HFFc6 (cell line): ENCODE measurements at regions not wholly inside any gene's neighbourhood (a gene's known extent, or its start where the extent isn't known, plus 50 kb on each side); places are given as distances from the start of the nearest gene placed in this dataset.
A peak's percentile ranks its signal among the peaks of the same experiment; 100 is the strongest.

Experiments
- DNase-seq: peaks from one replicate; pipeline ENCODE4 v3.0.0-alpha.2; 2018
- H3K27ac Mint-ChIP-seq: 2 replicates; pipeline ENCODE4 v1.8.0; 2020; ENCODE audit warnings: mild to moderate bottlenecking, mixed read lengths
- H3K27me3 Mint-ChIP-seq: 2 replicates; pipeline ENCODE4 v1.8.0; 2021; ENCODE audit warnings: mild to moderate bottlenecking, moderate library complexity, mixed read lengths; ENCODE audit not compliant: insufficient read depth
- H3K36me3 Mint-ChIP-seq: 2 replicates; pipeline ENCODE4 v1.8.0; 2021; ENCODE audit warnings: low read depth, mixed read lengths
- H3K4me1 Mint-ChIP-seq: 2 replicates; pipeline ENCODE4 v1.8.0; 2020; ENCODE audit warnings: low read depth, mixed read lengths
- H3K4me3 Mint-ChIP-seq: 2 replicates; pipeline ENCODE4 v1.8.0; 2020; ENCODE audit warnings: mild to moderate bottlenecking, moderate library complexity, mixed read lengths
- H3K9me3 Mint-ChIP-seq: 2 replicates; pipeline ENCODE4 v1.8.0; 2020; ENCODE audit warnings: mild to moderate bottlenecking, mixed read lengths
- TF ChIP-seq, protein P1 (sequence below): fragments of 200-600 bp; sonication (generic); IDR thresholded peaks from 2 replicates; pipeline ENCODE4 v1.5.0; 2021; ENCODE audit warnings: antibody characterized with exemption, mild to moderate bottlenecking

DNA sequence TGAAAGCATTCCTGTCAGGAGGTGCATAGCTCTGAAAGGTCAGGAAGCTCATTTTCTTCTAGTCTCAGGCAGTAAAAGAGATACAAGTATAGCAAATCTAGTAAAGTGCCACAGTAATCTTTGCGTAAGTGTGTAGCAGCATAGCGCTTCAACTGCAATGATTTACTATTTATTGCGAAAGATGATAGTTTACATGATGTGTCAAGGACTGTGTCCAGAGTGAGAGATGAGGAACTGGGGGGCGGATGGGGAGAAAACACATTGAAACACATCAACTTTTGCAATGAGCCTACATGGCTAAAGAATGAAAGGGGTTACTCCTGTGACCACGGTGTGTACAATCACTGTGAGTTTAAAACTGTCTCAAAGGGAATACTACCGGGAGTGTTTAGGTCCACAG lies 644.4 kb downstream of the GALR1 start:
- TF ChIP-seq, protein P1, sequence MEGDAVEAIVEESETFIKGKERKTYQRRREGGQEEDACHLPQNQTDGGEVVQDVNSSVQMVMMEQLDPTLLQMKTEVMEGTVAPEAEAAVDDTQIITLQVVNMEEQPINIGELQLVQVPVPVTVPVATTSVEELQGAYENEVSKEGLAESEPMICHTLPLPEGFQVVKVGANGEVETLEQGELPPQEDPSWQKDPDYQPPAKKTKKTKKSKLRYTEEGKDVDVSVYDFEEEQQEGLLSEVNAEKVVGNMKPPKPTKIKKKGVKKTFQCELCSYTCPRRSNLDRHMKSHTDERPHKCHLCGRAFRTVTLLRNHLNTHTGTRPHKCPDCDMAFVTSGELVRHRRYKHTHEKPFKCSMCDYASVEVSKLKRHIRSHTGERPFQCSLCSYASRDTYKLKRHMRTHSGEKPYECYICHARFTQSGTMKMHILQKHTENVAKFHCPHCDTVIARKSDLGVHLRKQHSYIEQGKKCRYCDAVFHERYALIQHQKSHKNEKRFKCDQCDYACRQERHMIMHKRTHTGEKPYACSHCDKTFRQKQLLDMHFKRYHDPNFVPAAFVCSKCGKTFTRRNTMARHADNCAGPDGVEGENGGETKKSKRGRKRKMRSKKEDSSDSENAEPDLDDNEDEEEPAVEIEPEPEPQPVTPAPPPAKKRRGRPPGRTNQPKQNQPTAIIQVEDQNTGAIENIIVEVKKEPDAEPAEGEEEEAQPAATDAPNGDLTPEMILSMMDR, result no peak
- Mint-ChIP-seq H3K27ac (no peak overlapping the region), H3K27me3 (no peaks in the 10 kb centered on the region)

DNA sequence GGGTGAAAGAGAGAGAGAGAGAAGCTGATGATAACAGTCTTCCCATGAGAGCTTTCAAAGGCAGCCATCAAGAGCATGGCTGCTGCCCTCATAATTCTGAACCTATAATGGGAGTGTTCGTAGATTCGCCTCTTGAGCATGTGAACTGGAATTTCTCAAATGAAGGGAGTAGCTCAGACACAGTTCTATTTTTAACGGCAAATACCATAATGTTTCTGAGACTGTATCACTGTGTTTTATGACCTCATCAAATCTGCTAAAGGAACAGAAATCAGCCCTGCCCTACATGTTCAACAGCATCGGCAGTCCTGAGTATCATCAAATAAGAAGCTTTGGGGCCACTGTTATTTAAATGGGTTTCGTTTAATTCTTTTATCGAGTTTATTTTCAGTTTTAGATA lies 645.6 kb downstream of the GALR1 start:
- no peaks in the 10 kb centered on the region for H3K27me3 Mint-ChIP-seq
- no peak overlapping the region for H3K4me3 Mint-ChIP-seq
- H3K4me1 Mint-ChIP-seq, result no peaks in the 10 kb centered on the region
- TF ChIP-seq, protein P1, result no peak
- H3K9me3 Mint-ChIP-seq, result peaks cover 4% of the 10 kb centered on the region; the same call in 1 of the 2 replicates
- no peak overlapping the region for H3K27ac Mint-ChIP-seq
- H3K36me3 Mint-ChIP-seq, result no peaks in the 10 kb centered on the region
- no peak for DNase-seq

More for the DNA sequence above, 644.4 kb downstream of the GALR1 start:
- Mint-ChIP-seq H3K9me3 (peaks cover 12% of the 10 kb centered on the region), H3K36me3 (no peaks in the 10 kb centered on the region), H3K4me1 (no peaks in the 10 kb centered on the region), H3K4me3 (no peak overlapping the region)
- DNase-seq, result no peak

DNA sequence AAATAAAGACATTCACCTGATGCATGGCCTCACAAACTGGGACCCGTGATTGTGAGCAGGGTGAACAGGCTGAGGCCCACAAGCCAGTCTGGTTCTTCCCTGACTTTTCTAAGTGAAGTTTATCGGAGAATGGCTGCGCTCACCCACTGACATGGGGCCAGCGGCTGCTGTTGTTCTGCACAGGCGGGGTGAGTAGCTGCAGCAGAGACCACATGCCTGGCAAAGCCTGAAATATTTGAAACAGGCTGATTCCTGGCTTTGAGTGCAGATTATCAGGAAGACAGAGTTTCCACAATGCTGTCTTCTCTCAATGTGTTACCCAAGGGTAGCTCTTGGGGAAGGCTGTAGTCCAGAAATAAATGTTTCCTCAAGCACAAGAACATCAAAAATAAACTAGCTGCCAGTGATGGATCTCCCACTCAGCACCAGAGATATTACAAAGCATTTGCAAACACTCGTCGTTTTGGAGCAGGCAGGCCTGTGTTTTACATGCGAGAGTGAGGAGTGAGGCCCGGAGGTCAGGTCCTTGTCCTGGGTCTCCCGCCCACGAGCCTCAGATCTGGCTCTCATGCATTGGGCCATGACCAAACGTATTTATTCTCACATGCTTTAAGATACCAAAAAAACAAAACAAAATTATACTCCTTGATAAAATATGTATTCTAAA lies 647.1 kb downstream of the GALR1 start:
- H3K4me1 Mint-ChIP-seq, result no peaks in the 10 kb centered on the region

DNA sequence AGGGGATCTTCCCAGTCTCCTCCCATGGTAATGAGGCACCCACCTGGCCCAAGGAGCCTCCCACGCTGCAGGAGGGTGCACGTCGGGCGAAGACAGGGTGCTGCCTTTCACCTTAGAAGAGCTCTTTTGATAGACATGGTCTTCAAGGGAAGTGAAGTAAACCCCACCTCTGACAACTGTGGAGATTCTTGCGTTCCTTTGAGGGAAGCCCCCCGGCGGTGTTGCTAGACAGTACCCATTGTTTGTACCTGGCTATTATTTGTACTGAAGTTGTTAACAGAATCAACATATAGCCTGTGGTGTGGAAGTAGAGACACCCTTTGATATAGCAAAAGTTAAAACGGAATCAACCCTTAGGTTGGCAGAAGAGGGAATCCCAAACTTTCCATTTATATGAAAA lies 648.0 kb downstream of the GALR1 start:
- Mint-ChIP-seq H3K4me3 (no peak overlapping the region), H3K36me3 (no peaks in the 10 kb centered on the region), H3K4me1 (no peaks in the 10 kb centered on the region), H3K27ac (no peak overlapping the region), H3K27me3 (no peaks in the 10 kb centered on the region), H3K9me3 (peaks cover 4% of the 10 kb centered on the region; the same call in 1 of the 2 replicates)
- DNase-seq, result no peak
- TF ChIP-seq, protein P1, result no peak

More for the DNA sequence above, 647.1 kb downstream of the GALR1 start:
- H3K4me3 Mint-ChIP-seq, result no peak overlapping the region
- no peaks in the 10 kb centered on the region for H3K36me3 Mint-ChIP-seq
- peaks cover 4% of the 10 kb centered on the region; the same call in 1 of the 2 replicates for H3K9me3 Mint-ChIP-seq
- DNase-seq, result no peak
- TF ChIP-seq, protein P1, result no peak
- no peaks in the 10 kb centered on the region for H3K27me3 Mint-ChIP-seq
- H3K27ac Mint-ChIP-seq, result no peak overlapping the region

DNA sequence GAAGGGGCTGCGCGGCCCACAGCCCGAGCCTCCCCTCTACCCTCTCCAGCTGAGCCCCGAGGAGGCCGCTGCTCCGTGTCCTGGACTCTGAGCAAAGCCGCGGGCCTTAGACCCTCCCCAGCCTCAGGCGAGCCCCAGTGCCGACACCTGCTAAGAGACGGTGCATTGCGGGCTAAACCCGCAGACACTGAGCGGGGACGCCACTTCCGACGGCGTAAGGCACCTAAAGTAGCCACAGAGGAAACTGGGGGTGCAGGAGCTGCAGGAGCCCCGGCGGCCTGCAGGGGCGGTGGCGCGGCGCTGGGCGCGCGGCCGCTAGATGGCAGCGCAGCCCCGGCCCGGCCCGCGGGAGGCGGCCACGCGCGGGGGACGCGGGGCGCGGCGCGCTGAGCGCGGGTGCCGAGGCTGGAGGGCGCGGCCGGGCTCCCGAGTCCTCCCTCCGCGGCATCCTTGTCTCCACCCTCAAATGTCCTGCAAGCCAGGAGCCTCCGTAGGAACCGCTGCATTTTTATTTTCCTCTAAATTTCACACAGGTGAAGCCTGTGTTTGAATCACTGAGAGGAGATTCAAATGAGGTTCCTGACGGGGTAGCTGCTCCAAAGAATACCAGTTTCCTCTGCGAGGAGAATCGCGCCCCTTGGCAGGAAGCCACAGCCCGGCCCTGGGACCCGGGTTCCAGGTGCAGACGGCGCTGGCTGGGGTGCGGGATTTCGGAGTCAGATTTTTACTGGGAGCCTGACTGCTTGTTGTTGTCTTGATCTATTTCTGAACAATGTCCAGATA lies 650.5 kb downstream of the GALR1 start:
- TF ChIP-seq, protein P1, result peak; percentile 50
- no peak overlapping the region for H3K27ac Mint-ChIP-seq
- no peaks in the 10 kb centered on the region for H3K4me1 Mint-ChIP-seq
- DNase-seq, result no peak
- no peaks in the 10 kb centered on the region for H3K27me3 Mint-ChIP-seq
- H3K36me3 Mint-ChIP-seq, result no peaks in the 10 kb centered on the region
- H3K9me3 Mint-ChIP-seq, result peaks cover 10% of the 10 kb centered on the region
- no peak overlapping the region for H3K4me3 Mint-ChIP-seq
